ENCODE measurements at regions not wholly inside any gene's neighbourhood (a gene's known extent, or its start where the extent isn't known, plus 50 kb on each side); places are given as distances from the start of the nearest gene placed in this dataset.

DNA sequence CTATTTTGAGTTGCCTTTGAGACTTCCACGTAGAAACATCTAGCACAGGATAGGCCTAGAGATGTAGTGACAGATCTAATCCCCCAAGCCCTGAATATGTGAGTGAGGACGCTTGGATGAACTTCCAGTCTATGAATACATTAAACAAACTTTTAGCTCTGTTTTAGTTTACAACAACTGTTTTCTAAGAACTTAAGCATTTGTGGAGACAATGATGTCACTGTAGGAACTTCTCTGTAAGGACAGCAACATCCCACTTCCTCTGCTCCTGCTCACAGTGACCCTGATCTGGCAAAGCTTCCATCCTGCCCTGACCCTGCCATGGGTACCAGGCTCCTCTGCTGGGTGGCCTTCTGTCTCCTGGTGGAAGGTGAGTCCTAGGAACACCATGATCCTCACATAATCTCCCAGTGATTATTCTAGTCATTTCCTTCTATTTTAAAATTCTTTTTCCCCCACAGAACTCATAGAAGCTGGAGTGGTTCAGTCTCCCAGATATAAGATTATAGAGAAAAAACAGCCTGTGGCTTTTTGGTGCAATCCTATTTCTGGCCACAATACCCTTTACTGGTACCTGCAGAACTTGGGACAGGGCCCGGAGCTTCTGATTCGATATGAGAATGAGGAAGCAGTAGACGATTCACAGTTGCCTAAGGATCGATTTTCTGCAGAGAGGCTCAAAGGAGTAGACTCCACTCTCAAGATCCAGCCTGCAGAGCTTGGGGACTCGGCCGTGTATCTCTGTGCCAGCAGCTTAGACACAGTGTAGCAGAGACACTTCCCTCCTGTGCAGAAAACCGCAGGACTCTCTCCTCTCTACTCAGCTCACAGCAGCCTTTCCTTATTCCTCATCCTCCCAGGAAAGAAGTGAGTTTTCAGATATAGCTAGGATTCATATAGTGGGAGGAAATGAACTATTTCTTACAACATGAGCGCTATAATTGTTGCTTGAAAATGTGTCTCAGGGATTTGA, 194.4 kb upstream of the PRSS1 start:
- no peak for TF ChIP-seq CTCF (IDR thresholded peaks at IDR 0.05)
- no peak for TF ChIP-seq EP300 (IDR thresholded peaks at IDR 0.05)
- TF ChIP-seq POLR2A (IDR thresholded peaks at IDR 0.05), result no peak
- no peak for TF ChIP-seq POLR2AphosphoS5 (IDR thresholded peaks at IDR 0.05)
